EL (cell line): ENCODE measurements at regions not wholly inside any gene's neighbourhood (a gene's known extent, or its start where the extent isn't known, plus 50 kb on each side); places are given as distances from the start of the nearest gene placed in this dataset.

ENCODE experiments used
- DNase-seq: peaks from one replicate; pipeline ENCODE4 v3.0.0-alpha.2; 2016

GRCh38 chr3:166187237-166187636 lies 350.0 kb upstream of the BCHE start:
- DNase-seq, result no peak

- DNase-seq, result no peak
Measured at GRCh38 chr3:166186003-166186402, 348.8 kb upstream of the BCHE start.

GRCh38 chr3:166177130-166177529 lies 339.9 kb upstream of the BCHE start:
- no peak for DNase-seq

GRCh38 chr3:166171695-166172094 lies 334.5 kb upstream of the BCHE start:
- DNase-seq, result no peak

GRCh38 chr3:166169681-166170080 lies 332.5 kb upstream of the BCHE start:
- DNase-seq, result no peak

GRCh38 chr3:166127969-166128368 lies 290.7 kb upstream of the BCHE start:
- no peak for DNase-seq

- DNase-seq, result no peak
Measured at GRCh38 chr3:166125179-166125578, 288.0 kb upstream of the BCHE start.

- no peak for DNase-seq
Measured at GRCh38 chr3:166123576-166123975, 286.4 kb upstream of the BCHE start.

GRCh38 chr3:166123088-166123487 lies 285.9 kb upstream of the BCHE start:
- no peak for DNase-seq

GRCh38 chr3:166118049-166118448 lies 280.8 kb upstream of the BCHE start:
- no peak for DNase-seq

- DNase-seq, result no peak
Measured at GRCh38 chr3:166114448-166114847, 277.2 kb upstream of the BCHE start.

- no peak for DNase-seq
Measured at GRCh38 chr3:166111562-166111961, 274.3 kb upstream of the BCHE start.

GRCh38 chr3:166110102-166110501 lies 272.9 kb upstream of the BCHE start:
- DNase-seq, result no peak

- no peak for DNase-seq
Measured at GRCh38 chr3:166104938-166105337, 267.7 kb upstream of the BCHE start.

- DNase-seq, result no peak
Measured at GRCh38 chr3:166100730-166101129, 263.5 kb upstream of the BCHE start.

GRCh38 chr3:166089575-166089974 lies 252.4 kb upstream of the BCHE start:
- DNase-seq, result no peak

- no peak for DNase-seq
Measured at GRCh38 chr3:166085164-166085856, 248.1 kb upstream of the BCHE start.

- DNase-seq, result no peak
Measured at GRCh38 chr3:166080096-166080495, 242.9 kb upstream of the BCHE start.

- no peak for DNase-seq
Measured at GRCh38 chr3:166071831-166072230, 234.6 kb upstream of the BCHE start.

GRCh38 chr3:166064476-166064875 lies 227.3 kb upstream of the BCHE start:
- no peak for DNase-seq

GRCh38 chr3:166060789-166061479 lies 223.7 kb upstream of the BCHE start:
- DNase-seq, result no peak

- DNase-seq, result no peak
Measured at GRCh38 chr3:166052440-166052839, 215.2 kb upstream of the BCHE start.

- no peak for DNase-seq
Measured at GRCh38 chr3:166029507-166029906, 192.3 kb upstream of the BCHE start.

GRCh38 chr3:166013073-166013679 lies 176.0 kb upstream of the BCHE start:
- DNase-seq, result peak; percentile 0
